Karpas-422 (cell line): ENCODE measurements at regions not wholly inside any gene's neighbourhood (a gene's known extent, or its start where the extent isn't known, plus 50 kb on each side); places are given as distances from the start of the nearest gene placed in this dataset.
A peak's percentile ranks its signal among the peaks of the same experiment; 100 is the strongest.

ENCODE experiments used
- DNase-seq: peaks from one replicate; pipeline ENCODE4 v3.0.0-alpha.2; 2015
- H2AFZ ChIP-seq: fragments of 200-600 bp; sonication (generic); 2 replicates; pipeline ENCODE4 v1.6.1; 2014; ENCODE audit warnings: antibody characterized with exemption, low read length, mixed read lengths
- H3K27ac ChIP-seq: fragments of 200-600 bp; sonication (generic); 2 replicates; pipeline ENCODE4 v1.5.1; 2014; ENCODE audit warnings: mild to moderate bottlenecking, low read length, moderate library complexity
- H3K27me3 ChIP-seq: fragments of 200-600 bp; sonication (generic); 2 replicates; pipeline ENCODE4 v1.6.1; 2014; ENCODE audit warnings: low read length, mixed read lengths
- H3K36me3 ChIP-seq: fragments of 200-600 bp; sonication (generic); 2 replicates; pipeline ENCODE4 v1.6.1; 2014; ENCODE audit warnings: low read length, mixed read lengths; ENCODE audit not compliant: insufficient read depth
- H3K4me1 ChIP-seq: fragments of 200-600 bp; sonication (generic); 2 replicates; pipeline ENCODE4 v1.6.1; 2014; ENCODE audit warnings: mild to moderate bottlenecking, low read length, mixed read lengths
- H3K4me2 ChIP-seq: fragments of 200-600 bp; sonication (generic); 2 replicates; pipeline ENCODE4 v1.6.1; 2014; ENCODE audit warnings: low read length, low read depth, mild to moderate bottlenecking; ENCODE audit not compliant: poor library complexity, severe bottlenecking
- H3K4me3 ChIP-seq: fragments of 200-600 bp; sonication (generic); 2 replicates; pipeline ENCODE4 v1.5.1; 2014; ENCODE audit warnings: mild to moderate bottlenecking, antibody characterized with exemption, low read length, mixed read lengths
- H3K79me2 ChIP-seq: fragments of 200-600 bp; sonication (generic); 2 replicates; pipeline ENCODE4 v1.6.1; 2014; ENCODE audit warnings: mild to moderate bottlenecking, low read length, mixed read lengths
- H3K9ac ChIP-seq: fragments of 200-600 bp; sonication (generic); 2 replicates; pipeline ENCODE4 v1.6.0; 2014; ENCODE audit warnings: low read length
- H3K9me2 ChIP-seq: fragments of 200-600 bp; sonication (generic), shearing (Covaris generic); replicated peaks from 2 replicates; pipeline ENCODE4 v1.6.0; 2014; ENCODE audit warnings: mild to moderate bottlenecking, low read length, moderate library complexity; ENCODE audit not compliant: insufficient read depth
- H3K9me3 ChIP-seq: fragments of 300-700, 200-600 bp; sonication (generic); 2 replicates; pipeline ENCODE4 v1.6.1; 2014; ENCODE audit warnings: low read length, mixed read lengths
- H4K20me1 ChIP-seq: fragments of 200-600 bp; sonication (generic); 2 replicates; pipeline ENCODE4 v1.6.1; 2014; ENCODE audit warnings: mild to moderate bottlenecking, antibody characterized with exemption, low read length, low read depth; ENCODE audit not compliant: insufficient read depth

- H4K20me1 ChIP-seq, result no peaks in the 10 kb centered on the region
- H3K27ac ChIP-seq, result no peak overlapping the region
- no peak for DNase-seq
- H3K9me2 ChIP-seq, result no peaks in the 10 kb centered on the region
- no peak overlapping the region for H2AFZ ChIP-seq
- no peak overlapping the region for H3K9ac ChIP-seq
- no peaks in the 10 kb centered on the region for H3K36me3 ChIP-seq
- H3K9me3 ChIP-seq, result no peaks in the 10 kb centered on the region
- no peaks in the 10 kb centered on the region for H3K27me3 ChIP-seq
- no peak overlapping the region for H3K4me3 ChIP-seq
- no peaks in the 10 kb centered on the region for H3K4me1 ChIP-seq
- no peaks in the 10 kb centered on the region for H3K79me2 ChIP-seq
- H3K4me2 ChIP-seq, result no peak overlapping the region
Measured at GRCh38 chr10:131399981-131400380, 88.5 kb upstream of the TCERG1L start.

DNA sequence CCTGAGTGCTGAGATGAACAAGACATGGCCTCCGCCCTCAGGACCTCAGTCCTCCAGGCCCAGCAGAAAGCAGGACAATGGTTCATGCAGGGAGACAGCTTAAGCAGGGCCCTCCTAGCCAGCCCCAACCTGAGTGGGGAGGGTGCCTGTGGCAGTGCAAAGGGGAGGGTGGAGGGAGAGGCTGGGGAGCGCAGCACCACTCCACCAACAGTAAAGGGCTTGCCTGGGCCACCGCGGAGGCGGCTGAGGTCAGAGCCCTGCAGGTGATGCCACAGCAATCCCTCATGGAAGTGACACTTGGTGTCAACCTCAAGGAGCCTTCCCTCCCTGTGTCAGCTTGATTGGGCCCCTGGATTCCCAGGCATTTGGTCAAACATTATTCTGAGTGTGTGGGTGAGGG, 89.0 kb upstream of the TCERG1L start:
- Histone ChIP-seq H3K9me2 (no peaks in the 10 kb centered on the region), H3K9ac (no peak overlapping the region), H3K4me2 (no peak overlapping the region), H3K4me3 (no peak overlapping the region), H4K20me1 (no peaks in the 10 kb centered on the region), H3K9me3 (no peaks in the 10 kb centered on the region), H3K27ac (no peak overlapping the region), H3K27me3 (no peaks in the 10 kb centered on the region), H2AFZ (no peak overlapping the region), H3K4me1 (no peaks in the 10 kb centered on the region), H3K79me2 (no peaks in the 10 kb centered on the region), H3K36me3 (no peaks in the 10 kb centered on the region)
- DNase-seq, result no peak

- no peaks in the 10 kb centered on the region for H3K9me3 ChIP-seq
- no peak overlapping the region for H3K4me3 ChIP-seq
- no peak for DNase-seq
- H3K79me2 ChIP-seq, result no peaks in the 10 kb centered on the region
- no peaks in the 10 kb centered on the region for H3K9me2 ChIP-seq
- no peaks in the 10 kb centered on the region for H3K4me1 ChIP-seq
- H3K4me2 ChIP-seq, result no peak overlapping the region
- H3K36me3 ChIP-seq, result no peaks in the 10 kb centered on the region
- H3K9ac ChIP-seq, result no peak overlapping the region
- no peaks in the 10 kb centered on the region for H4K20me1 ChIP-seq
- no peak overlapping the region for H2AFZ ChIP-seq
- H3K27me3 ChIP-seq, result no peaks in the 10 kb centered on the region
- no peak overlapping the region for H3K27ac ChIP-seq
Measured at GRCh38 chr10:131402771-131403650, 91.5 kb upstream of the TCERG1L start.

- no peak for DNase-seq
- H4K20me1 ChIP-seq, result no peaks in the 10 kb centered on the region
- no peaks in the 10 kb centered on the region for H3K79me2 ChIP-seq
- no peaks in the 10 kb centered on the region for H3K9me2 ChIP-seq
- no peaks in the 10 kb centered on the region for H3K9me3 ChIP-seq
- H2AFZ ChIP-seq, result no peak overlapping the region
- no peaks in the 10 kb centered on the region for H3K36me3 ChIP-seq
- no peak overlapping the region for H3K27ac ChIP-seq
- no peak overlapping the region for H3K4me2 ChIP-seq
- H3K27me3 ChIP-seq, result no peaks in the 10 kb centered on the region
- H3K4me1 ChIP-seq, result no peaks in the 10 kb centered on the region
- no peak overlapping the region for H3K9ac ChIP-seq
- no peak overlapping the region for H3K4me3 ChIP-seq
Measured at GRCh38 chr10:131403936-131404335, 92.4 kb upstream of the TCERG1L start.

GRCh38 chr10:131404886-131405285, 93.4 kb upstream of the TCERG1L start:
- H3K9ac ChIP-seq, result no peak overlapping the region
- H3K4me3 ChIP-seq, result no peak overlapping the region
- no peaks in the 10 kb centered on the region for H3K36me3 ChIP-seq

DNA sequence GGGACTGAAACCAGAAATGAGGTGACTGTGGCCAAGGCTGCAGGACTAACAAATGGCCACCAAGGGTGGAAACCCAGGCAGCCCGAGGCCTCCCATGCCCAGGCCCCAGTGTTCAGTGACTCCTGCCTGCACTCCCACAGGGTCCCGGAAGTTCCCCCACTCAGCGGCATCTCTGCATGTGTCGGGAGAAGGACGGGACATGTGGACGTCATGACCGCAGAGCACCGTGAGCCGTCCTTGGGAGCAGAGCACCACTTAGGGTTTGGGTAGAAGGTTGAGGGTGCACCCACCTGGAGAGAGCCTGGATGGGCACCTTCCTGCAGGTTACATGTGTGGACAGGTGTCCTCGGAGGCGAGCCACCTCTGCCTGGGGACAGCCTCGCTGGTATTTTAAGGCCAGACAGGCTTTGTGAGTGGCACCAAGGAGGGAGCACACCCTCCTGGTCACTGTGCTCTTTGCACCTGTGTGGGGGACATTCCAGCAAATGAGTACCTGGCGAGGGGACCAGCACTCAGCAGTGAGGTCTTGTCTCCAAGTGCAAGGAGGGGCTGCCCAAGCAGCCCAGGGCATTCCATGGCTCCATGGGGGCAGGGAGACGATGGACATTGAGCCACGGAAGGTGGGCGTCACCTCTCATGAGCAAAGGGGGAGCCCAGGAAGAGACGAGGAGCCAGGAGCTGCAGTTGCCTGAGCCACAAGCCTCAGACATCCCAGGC, 95.3 kb upstream of the TCERG1L start:
- H4K20me1 ChIP-seq, result no peaks in the 10 kb centered on the region
- no peak overlapping the region for H2AFZ ChIP-seq
- H3K36me3 ChIP-seq, result no peaks in the 10 kb centered on the region
- H3K9me3 ChIP-seq, result no peaks in the 10 kb centered on the region
- H3K9ac ChIP-seq, result no peak overlapping the region
- no peaks in the 10 kb centered on the region for H3K27me3 ChIP-seq
- no peaks in the 10 kb centered on the region for H3K4me1 ChIP-seq
- H3K79me2 ChIP-seq, result no peaks in the 10 kb centered on the region
- H3K9me2 ChIP-seq, result no peaks in the 10 kb centered on the region
- no peak overlapping the region for H3K27ac ChIP-seq
- no peak for DNase-seq
- no peak overlapping the region for H3K4me2 ChIP-seq
- H3K4me3 ChIP-seq, result no peak overlapping the region

More at GRCh38 chr10:131404886-131405285, 93.4 kb upstream of the TCERG1L start:
- DNase-seq, result no peak
- Histone ChIP-seq H3K9me3 (no peaks in the 10 kb centered on the region), H4K20me1 (no peaks in the 10 kb centered on the region), H3K4me1 (no peaks in the 10 kb centered on the region), H3K79me2 (no peaks in the 10 kb centered on the region), H3K4me2 (no peak overlapping the region), H2AFZ (no peak overlapping the region), H3K27ac (no peak overlapping the region), H3K27me3 (no peaks in the 10 kb centered on the region), H3K9me2 (no peaks in the 10 kb centered on the region)

GRCh38 chr10:131418681-131419080, 107.2 kb upstream of the TCERG1L start:
- Histone ChIP-seq H3K79me2 (no peaks in the 10 kb centered on the region), H3K9me2 (no peaks in the 10 kb centered on the region), H3K27me3 (0 out of 2 replicates have a peak, but pooled peaks cover 3% of the 10 kb centered on the region), H3K4me1 (peaks cover 21% of the 10 kb centered on the region), H4K20me1 (no peaks in the 10 kb centered on the region), H2AFZ (no peak overlapping the region), H3K9ac (no peak overlapping the region), H3K36me3 (no peaks in the 10 kb centered on the region), H3K4me2 (peak overlapping the region; percentile 36), H3K9me3 (no peaks in the 10 kb centered on the region), H3K27ac (no peak overlapping the region), H3K4me3 (no peak overlapping the region)
- DNase-seq, result peak; percentile 77

DNA sequence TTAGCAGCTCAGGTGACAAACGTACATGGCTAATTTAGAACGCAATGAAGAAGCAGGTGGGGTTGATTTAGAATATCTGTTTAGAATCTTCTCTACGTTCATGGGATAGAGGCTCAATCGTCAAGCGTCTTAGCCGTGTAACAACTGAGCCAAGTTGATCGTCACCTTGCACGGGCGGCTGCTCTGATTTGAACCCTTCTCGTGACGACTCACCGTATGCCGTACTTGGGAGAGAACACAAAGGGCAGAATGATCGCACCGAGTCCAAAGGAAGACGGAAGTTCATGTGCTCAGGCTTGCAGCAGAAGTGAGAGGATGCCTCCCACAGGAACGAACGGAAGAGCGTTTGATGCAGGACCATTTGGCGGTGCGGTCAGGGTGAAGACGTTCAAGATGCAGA, 108.3 kb upstream of the TCERG1L start:
- Histone ChIP-seq H3K27me3 (0 out of 2 replicates have a peak, but pooled peaks cover 3% of the 10 kb centered on the region), H4K20me1 (no peaks in the 10 kb centered on the region), H3K9ac (no peak overlapping the region)

More for the DNA sequence above, 108.3 kb upstream of the TCERG1L start:
- Histone ChIP-seq H3K4me3 (no peak overlapping the region), H2AFZ (no peak overlapping the region), H3K9me2 (no peaks in the 10 kb centered on the region), H3K36me3 (no peaks in the 10 kb centered on the region), H3K9me3 (no peaks in the 10 kb centered on the region), H3K4me1 (peaks cover 21% of the 10 kb centered on the region), H3K4me2 (no peak overlapping the region), H3K79me2 (no peaks in the 10 kb centered on the region), H3K27ac (no peak overlapping the region)
- DNase-seq, result no peak
